Activated B cell treated with CpG ODN at 0.5 μM for 24 hours (primary cell): ENCODE measurements at regions not wholly inside any gene's neighbourhood (a gene's known extent, or its start where the extent isn't known, plus 50 kb on each side); places are given as distances from the start of the nearest gene placed in this dataset.

ENCODE experiments used
- ATAC-seq: fragments of 200-7000 bp; cut with Tn5 transposase; one replicate; pipeline ENCODE4 v1.10.0; 2021; ENCODE audit warnings: low read depth, mild to moderate bottlenecking, moderate library complexity
- CTCF ChIA-PET: fragments of 350-600 bp; sonication (Branson Sonifier 250); formaldehyde crosslinking; loops from one replicate; lab custom pipeline; 2021; ENCODE audit warnings: antibody characterized with exemption; lab: Charles Lee
- POLR2A ChIA-PET: fragments of 350-600 bp; sonication (Branson Sonifier 250); formaldehyde crosslinking; loops from one replicate; lab custom pipeline; 2021; ENCODE audit warnings: antibody characterized with exemption; lab: Charles Lee
- DNase-seq: peaks from one replicate; pipeline ENCODE4 v3.0.0; 2022
- H3K27ac Mint-ChIP-seq: one replicate; pipeline ENCODE4 v1.8.0; 2020; ENCODE audit warnings: mixed read lengths
- H3K27me3 Mint-ChIP-seq: one replicate; pipeline ENCODE4 v1.8.0; 2021; ENCODE audit warnings: mixed read lengths
- H3K36me3 Mint-ChIP-seq: one replicate; pipeline ENCODE4 v1.8.0; 2021; ENCODE audit warnings: low read depth, mixed read lengths
- H3K4me1 Mint-ChIP-seq: one replicate; pipeline ENCODE4 v1.8.0; 2021; ENCODE audit warnings: mixed read lengths
- H3K4me3 Mint-ChIP-seq: one replicate; pipeline ENCODE4 v1.8.0; 2020; ENCODE audit warnings: mild to moderate bottlenecking, mixed read lengths
- H3K9me3 Mint-ChIP-seq: one replicate; pipeline ENCODE4 v1.8.0; 2020; ENCODE audit warnings: mixed read lengths
- intact Hi-C: fragments of 100-400 bp; cut with micrococcal nuclease; formaldehyde crosslinking; loops from one replicate; pipeline ENCODE4 v1.15.1; 2024
- TF ChIP-seq, protein P1 (sequence below): fragments of 200-600 bp; IDR thresholded peaks from one replicate; pipeline ENCODE4 v1.8.0; 2022; ENCODE audit warnings: antibody characterized with exemption, mild to moderate bottlenecking

GRCh38 chr9:96129747-96130146 lies 172.2 kb downstream of the HSD17B3 start:
- no peak overlapping the region for H3K4me3 Mint-ChIP-seq
- intact Hi-C loops: no loop called here
- H3K36me3 Mint-ChIP-seq: no peaks in the 10 kb centered on the region
- TF ChIP-seq, protein P1, sequence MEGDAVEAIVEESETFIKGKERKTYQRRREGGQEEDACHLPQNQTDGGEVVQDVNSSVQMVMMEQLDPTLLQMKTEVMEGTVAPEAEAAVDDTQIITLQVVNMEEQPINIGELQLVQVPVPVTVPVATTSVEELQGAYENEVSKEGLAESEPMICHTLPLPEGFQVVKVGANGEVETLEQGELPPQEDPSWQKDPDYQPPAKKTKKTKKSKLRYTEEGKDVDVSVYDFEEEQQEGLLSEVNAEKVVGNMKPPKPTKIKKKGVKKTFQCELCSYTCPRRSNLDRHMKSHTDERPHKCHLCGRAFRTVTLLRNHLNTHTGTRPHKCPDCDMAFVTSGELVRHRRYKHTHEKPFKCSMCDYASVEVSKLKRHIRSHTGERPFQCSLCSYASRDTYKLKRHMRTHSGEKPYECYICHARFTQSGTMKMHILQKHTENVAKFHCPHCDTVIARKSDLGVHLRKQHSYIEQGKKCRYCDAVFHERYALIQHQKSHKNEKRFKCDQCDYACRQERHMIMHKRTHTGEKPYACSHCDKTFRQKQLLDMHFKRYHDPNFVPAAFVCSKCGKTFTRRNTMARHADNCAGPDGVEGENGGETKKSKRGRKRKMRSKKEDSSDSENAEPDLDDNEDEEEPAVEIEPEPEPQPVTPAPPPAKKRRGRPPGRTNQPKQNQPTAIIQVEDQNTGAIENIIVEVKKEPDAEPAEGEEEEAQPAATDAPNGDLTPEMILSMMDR: no peak
- ChIA-PET CTCF (no interaction called here), POLR2A (no interaction called here)
- no peak for ATAC-seq
- no peaks in the 10 kb centered on the region for H3K4me1 Mint-ChIP-seq
- no peak for DNase-seq
- peaks cover 4% of the 10 kb centered on the region for H3K27me3 Mint-ChIP-seq
- H3K27ac Mint-ChIP-seq: no peak overlapping the region
- no peaks in the 10 kb centered on the region for H3K9me3 Mint-ChIP-seq

DNA sequence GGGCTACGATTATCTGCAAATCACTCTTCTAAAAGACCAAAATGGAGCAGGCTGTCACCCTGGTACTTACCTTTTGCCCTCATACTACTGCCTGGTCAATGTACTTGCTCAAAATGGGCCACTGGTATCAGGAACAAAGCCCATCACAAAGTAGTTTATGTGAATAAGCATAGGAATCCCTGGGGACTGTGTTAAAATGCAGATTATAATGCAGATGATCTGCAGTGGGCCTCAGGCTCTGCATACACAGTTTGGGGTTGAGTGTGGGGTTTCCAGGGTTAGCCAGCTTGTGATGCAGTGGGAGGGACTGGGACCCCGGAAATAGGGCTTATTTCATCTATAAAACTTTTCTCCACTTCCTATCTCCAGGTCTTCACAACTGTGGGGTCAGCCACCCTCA lies 173.1 kb downstream of the HSD17B3 start:
- DNase-seq (no peak), ATAC-seq (no peak)
- Mint-ChIP-seq H3K4me3 (no peak overlapping the region), H3K27ac (no peak overlapping the region), H3K4me1 (no peaks in the 10 kb centered on the region), H3K9me3 (no peaks in the 10 kb centered on the region), H3K27me3 (peaks cover 4% of the 10 kb centered on the region), H3K36me3 (no peaks in the 10 kb centered on the region)
- intact Hi-C loops: no loop called here
- POLR2A ChIA-PET: no interaction called here
- CTCF ChIA-PET: no interaction called here
- TF ChIP-seq, protein P1: no peak

DNA sequence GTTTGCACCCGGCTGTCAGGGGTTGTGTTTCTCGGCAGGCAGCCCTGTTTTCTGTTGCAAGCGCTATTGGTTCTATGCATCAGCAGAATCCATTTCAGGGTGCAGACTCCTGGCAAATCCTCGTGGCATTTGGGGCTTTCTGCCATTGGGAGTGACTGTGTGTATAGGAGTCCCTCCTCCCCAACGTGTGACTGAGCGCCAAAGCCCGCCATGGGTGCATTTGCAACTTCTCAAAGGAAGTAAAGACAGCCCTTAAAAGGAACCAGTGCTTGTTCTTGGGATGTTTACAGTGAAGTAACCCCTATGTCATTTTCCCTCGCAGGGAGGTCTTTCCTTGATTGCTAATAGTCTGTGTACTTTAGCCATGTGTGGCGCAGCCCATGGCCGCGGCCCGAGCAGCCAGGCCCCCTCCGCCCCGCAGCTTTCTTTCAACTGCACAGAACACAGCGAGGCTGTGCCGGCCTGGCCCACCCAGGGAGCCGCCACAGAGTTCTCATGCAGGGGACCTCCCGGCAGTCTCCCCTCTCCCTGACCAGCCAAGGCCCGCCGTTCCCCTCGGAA lies 175.6 kb downstream of the HSD17B3 start:
- H3K27ac Mint-ChIP-seq: no peak overlapping the region
- no peaks in the 10 kb centered on the region for H3K4me1 Mint-ChIP-seq
- no peaks in the 10 kb centered on the region for H3K9me3 Mint-ChIP-seq
- TF ChIP-seq, protein P1: no peak
- H3K4me3 Mint-ChIP-seq: no peak overlapping the region
- ATAC-seq (no peak), DNase-seq (no peak)
- ChIA-PET CTCF (no interaction called here), POLR2A (no interaction called here)
- no peaks in the 10 kb centered on the region for H3K36me3 Mint-ChIP-seq
- intact Hi-C loops: no loop called here
- peaks cover 4% of the 10 kb centered on the region for H3K27me3 Mint-ChIP-seq

DNA sequence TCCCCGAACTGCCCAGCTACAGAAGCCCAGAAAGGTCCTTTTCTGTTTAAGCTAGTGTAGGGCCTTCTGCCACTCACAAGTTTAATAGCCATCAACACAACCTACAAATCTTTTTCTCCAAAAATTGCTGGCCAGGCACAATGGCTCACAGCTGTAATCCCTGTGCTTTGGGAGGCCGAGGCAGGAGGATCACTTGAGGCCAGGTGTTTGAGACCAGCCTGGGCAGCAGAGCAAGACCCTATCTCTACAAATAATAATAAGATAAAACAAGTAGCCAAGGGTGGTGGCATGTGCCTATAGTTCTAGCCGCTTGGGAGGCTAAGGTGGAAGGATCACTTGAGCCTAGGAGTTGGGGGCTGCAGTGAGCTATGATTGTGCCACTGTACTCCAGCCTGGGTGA lies 176.4 kb downstream of the HSD17B3 start:
- Mint-ChIP-seq H3K27me3 (peaks cover 4% of the 10 kb centered on the region), H3K27ac (no peak overlapping the region), H3K36me3 (no peaks in the 10 kb centered on the region), H3K9me3 (no peaks in the 10 kb centered on the region), H3K4me3 (no peak overlapping the region), H3K4me1 (no peaks in the 10 kb centered on the region)
- intact Hi-C loops: no loop called here
- no peak for ATAC-seq
- ChIA-PET POLR2A (no interaction called here), CTCF (no interaction called here)
- DNase-seq: no peak
- TF ChIP-seq, protein P1: no peak

DNA sequence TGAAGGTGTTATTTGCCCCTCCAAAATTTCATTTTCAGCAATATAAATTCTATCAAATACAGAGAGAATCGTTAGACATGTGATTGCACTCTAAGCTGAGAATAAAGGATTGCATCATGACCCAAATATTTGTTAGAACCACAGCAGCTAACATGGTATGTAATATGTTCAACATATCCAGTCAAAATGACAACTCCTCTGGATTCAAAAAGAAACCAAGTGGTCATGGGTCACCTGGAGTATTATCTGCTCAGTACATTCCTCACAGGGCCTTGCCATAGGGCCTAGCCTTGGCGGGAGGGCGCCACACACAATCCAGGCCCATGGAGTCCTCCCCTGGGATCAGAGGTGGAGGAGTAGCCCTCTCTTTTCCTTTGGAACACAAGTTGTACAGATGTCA lies 179.2 kb downstream of the HSD17B3 start:
- TF ChIP-seq, protein P1: no peak
- intact Hi-C loops: no loop called here
- ATAC-seq (no peak), DNase-seq (no peak)
- Mint-ChIP-seq H3K4me3 (no peak overlapping the region), H3K4me1 (no peaks in the 10 kb centered on the region), H3K27ac (no peak overlapping the region), H3K9me3 (peaks cover 4% of the 10 kb centered on the region), H3K27me3 (peaks cover under 1% of the 10 kb centered on the region), H3K36me3 (no peaks in the 10 kb centered on the region)
- CTCF ChIA-PET: no interaction called here
- POLR2A ChIA-PET: no interaction called here
